ENCODE measurements at regions not wholly inside any gene's neighbourhood (a gene's known extent, or its start where the extent isn't known, plus 50 kb on each side); places are given as distances from the start of the nearest gene placed in this dataset.

GRCh38 chr1:232445361-232446106 lies 184.4 kb downstream of the SIPA1L2 start:
- Histone ChIP-seq H3K27me3 (ENCODE audit: control insufficient read depth, insufficient read depth, low read length) (no peaks in the 10 kb centered on the region), H3K36me3 (ENCODE audit: control insufficient read depth, insufficient read depth, low read length) (peaks cover 2% of the 10 kb centered on the region), H3K4me3 (ENCODE audit: low read depth, low read length) (no peak overlapping the region)
- no peak for TF ChIP-seq CTCF (IDR thresholded peaks at IDR 0.05; ENCODE audit: insufficient read depth, low read length, severe bottlenecking)
- peak; percentile 47 for FAIRE-seq
- no peak for DNase-seq (ENCODE audit: low read depth)

- DNase-seq (ENCODE audit: low read depth), result no peak
- TF ChIP-seq CTCF (IDR thresholded peaks at IDR 0.05; ENCODE audit: insufficient read depth, low read length, severe bottlenecking), result no peak
- H3K36me3 ChIP-seq (ENCODE audit: control insufficient read depth, insufficient read depth, low read length), result peaks cover 3% of the 10 kb centered on the region
- no peaks in the 10 kb centered on the region for H3K27me3 ChIP-seq (ENCODE audit: control insufficient read depth, insufficient read depth, low read length)
- FAIRE-seq, result no peak
- no peak overlapping the region for H3K4me3 ChIP-seq (ENCODE audit: low read depth, low read length)
Measured at GRCh38 chr1:232443372-232443771, 186.6 kb downstream of the SIPA1L2 start.

- peaks cover 4% of the 10 kb centered on the region for H3K36me3 ChIP-seq (ENCODE audit: control insufficient read depth, insufficient read depth, low read length)
- H3K4me3 ChIP-seq (ENCODE audit: low read depth, low read length), result no peak overlapping the region
- H3K27me3 ChIP-seq (ENCODE audit: control insufficient read depth, insufficient read depth, low read length), result no peaks in the 10 kb centered on the region
- DNase-seq (ENCODE audit: low read depth), result no peak
- TF ChIP-seq CTCF (IDR thresholded peaks at IDR 0.05; ENCODE audit: insufficient read depth, low read length, severe bottlenecking), result no peak
- no peak for FAIRE-seq
Measured at GRCh38 chr1:232441036-232441411, 188.9 kb downstream of the SIPA1L2 start.

GRCh38 chr1:232440325-232441035 lies 189.5 kb downstream of the SIPA1L2 start:
- Histone ChIP-seq H3K4me3 (ENCODE audit: low read depth, low read length) (no peak overlapping the region), H3K36me3 (ENCODE audit: control insufficient read depth, insufficient read depth, low read length) (peaks cover 3% of the 10 kb centered on the region)
- no peak for FAIRE-seq

GRCh38 chr1:232439011-232439410 lies 190.9 kb downstream of the SIPA1L2 start:
- no peak overlapping the region for H3K4me3 ChIP-seq (ENCODE audit: low read depth, low read length)
- no peaks in the 10 kb centered on the region for H3K27me3 ChIP-seq (ENCODE audit: control insufficient read depth, insufficient read depth, low read length)
- no peak for FAIRE-seq
- H3K36me3 ChIP-seq (ENCODE audit: control insufficient read depth, insufficient read depth, low read length), result peaks cover 2% of the 10 kb centered on the region
- TF ChIP-seq CTCF (IDR thresholded peaks at IDR 0.05; ENCODE audit: insufficient read depth, low read length, severe bottlenecking), result no peak
- no peak for DNase-seq (ENCODE audit: low read depth)

More at GRCh38 chr1:232440325-232441035, 189.5 kb downstream of the SIPA1L2 start:
- H3K27me3 ChIP-seq (ENCODE audit: control insufficient read depth, insufficient read depth, low read length), result no peaks in the 10 kb centered on the region
- TF ChIP-seq CTCF (IDR thresholded peaks at IDR 0.05; ENCODE audit: insufficient read depth, low read length, severe bottlenecking), result no peak
- no peak for DNase-seq (ENCODE audit: low read depth)
